ENCODE measurements at regions not wholly inside any gene's neighbourhood (a gene's known extent, or its start where the extent isn't known, plus 50 kb on each side); places are given as distances from the start of the nearest gene placed in this dataset.

GRCh38 chr3:168862466-168862865 is 766.7 kb upstream of the GOLIM4 start:
- TF ChIP-seq CTCF (optimal IDR thresholded peaks at IDR 0.05 in 1 of 3, IDR thresholded peaks at IDR 0.05 in 1 of 3, conservative IDR thresholded peaks at IDR 0.05 in 1 of 3; ENCODE audit: extremely low read depth in 1 of 3, insufficient read depth in 2 of 3, low read length in 3 of 3) (no peak), EZH2 (IDR thresholded peaks at IDR 0.05; ENCODE audit: low read length) (no peak)

All from keratinocyte (primary cell).